ENCODE measurements at regions not wholly inside any gene's neighbourhood (a gene's known extent, or its start where the extent isn't known, plus 50 kb on each side); places are given as distances from the start of the nearest gene placed in this dataset.

DNA sequence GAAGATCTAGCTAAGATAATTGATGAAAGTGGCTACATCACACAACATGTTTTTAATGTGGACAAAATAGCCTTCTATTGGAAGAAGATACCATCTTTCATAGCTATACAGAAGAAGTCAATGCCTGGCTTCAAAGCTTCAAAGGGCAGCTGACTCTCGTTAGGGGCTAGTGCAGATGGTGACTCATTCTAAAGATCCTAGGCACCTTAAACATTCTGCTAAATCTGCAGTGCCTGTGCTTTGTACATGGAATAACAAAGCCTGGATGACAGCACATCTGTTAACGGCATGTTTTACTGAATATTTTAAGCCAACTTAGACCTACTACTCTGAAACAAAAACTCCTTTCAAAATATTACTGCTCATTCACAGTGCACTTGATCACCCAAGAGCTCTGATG is 65.6 kb upstream of the USP24 start:
- Histone ChIP-seq H3K27ac (no peak overlapping the region), H3K4me3 (no peak overlapping the region), H3K4me1 (peaks cover 0 to 32% (median 20%) of the 10 kb centered on the region in 6 donors), H3K36me3 (no peaks in the 10 kb centered on the region), H3K27me3 (replicated peaks in 1 of 7) (no peaks in the 10 kb centered on the region), H3K9me3 (no peaks in the 10 kb centered on the region)
- no peak for TF ChIP-seq POLR2A (IDR thresholded peaks at IDR 0.05)
- no peak for TF ChIP-seq POLR2AphosphoS5 (IDR thresholded peaks at IDR 0.05)
- TF ChIP-seq, protein P1, sequence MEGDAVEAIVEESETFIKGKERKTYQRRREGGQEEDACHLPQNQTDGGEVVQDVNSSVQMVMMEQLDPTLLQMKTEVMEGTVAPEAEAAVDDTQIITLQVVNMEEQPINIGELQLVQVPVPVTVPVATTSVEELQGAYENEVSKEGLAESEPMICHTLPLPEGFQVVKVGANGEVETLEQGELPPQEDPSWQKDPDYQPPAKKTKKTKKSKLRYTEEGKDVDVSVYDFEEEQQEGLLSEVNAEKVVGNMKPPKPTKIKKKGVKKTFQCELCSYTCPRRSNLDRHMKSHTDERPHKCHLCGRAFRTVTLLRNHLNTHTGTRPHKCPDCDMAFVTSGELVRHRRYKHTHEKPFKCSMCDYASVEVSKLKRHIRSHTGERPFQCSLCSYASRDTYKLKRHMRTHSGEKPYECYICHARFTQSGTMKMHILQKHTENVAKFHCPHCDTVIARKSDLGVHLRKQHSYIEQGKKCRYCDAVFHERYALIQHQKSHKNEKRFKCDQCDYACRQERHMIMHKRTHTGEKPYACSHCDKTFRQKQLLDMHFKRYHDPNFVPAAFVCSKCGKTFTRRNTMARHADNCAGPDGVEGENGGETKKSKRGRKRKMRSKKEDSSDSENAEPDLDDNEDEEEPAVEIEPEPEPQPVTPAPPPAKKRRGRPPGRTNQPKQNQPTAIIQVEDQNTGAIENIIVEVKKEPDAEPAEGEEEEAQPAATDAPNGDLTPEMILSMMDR (IDR thresholded peaks at IDR 0.05 in 8 of 11, conservative IDR thresholded peaks at IDR 0.05 in 3 of 11): no peak
- WGBS, 5 donors: 77 to 93% (median 80%) methylated on average over 2 of the region's 2 CpGs
- DNase-seq: no peak
- intact Hi-C loops (cut with DNase I; ENCODE audit: low total_unique reads): loop anchor here (10.0 kb wide), 1 partner anchor 1434 kb away; no protein-coding TSS in a partner anchor

DNA sequence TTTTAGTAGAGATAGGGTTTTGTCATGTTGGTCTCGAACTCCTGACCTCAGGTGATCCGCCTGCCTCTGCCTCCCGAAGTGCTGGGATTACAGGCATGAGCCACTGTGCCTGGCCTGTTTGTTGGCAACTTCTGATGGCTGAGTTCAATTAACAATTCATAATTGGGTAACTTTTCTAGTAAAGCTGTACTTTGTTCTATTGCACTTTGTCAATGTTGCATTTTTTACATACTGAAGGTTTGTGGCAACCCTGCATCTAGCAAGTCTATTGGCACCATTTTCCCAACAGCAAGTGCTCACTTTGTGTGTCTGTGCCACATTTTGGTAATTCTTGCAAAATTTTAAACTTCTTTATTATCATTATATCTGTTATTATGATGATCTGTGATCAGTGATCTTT is 64.5 kb upstream of the USP24 start:
- H3K36me3 ChIP-seq: no peaks in the 10 kb centered on the region
- intact Hi-C loops (cut with DNase I; ENCODE audit: low total_unique reads): loop anchor here (5.0 to 10.0 kb wide), 2 partner anchors 137 to 1435 kb away; no protein-coding TSS in a partner anchor
- DNase-seq: no peak

DNA sequence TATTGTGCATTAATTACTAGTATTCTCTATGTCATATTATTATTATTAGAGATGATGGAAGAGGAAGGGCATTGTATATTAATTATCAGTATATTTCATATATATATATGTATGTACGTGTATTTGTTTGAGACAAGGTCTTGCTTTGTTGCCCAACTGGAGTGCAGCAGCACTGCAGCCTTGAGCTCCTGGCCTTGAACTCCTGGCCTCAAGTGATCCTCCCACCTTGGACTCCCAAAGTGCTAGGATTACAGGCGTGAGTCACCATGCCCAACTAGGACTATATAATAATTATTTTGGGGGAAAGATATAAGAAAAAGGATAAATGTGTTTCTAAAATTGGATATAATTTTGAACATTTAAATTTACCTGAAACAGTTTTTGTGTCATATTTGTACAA is 63.2 kb upstream of the USP24 start:
- no peak overlapping the region for H3K4me3 ChIP-seq
- H3K9me3 ChIP-seq: no peaks in the 10 kb centered on the region
- H3K27me3 ChIP-seq (replicated peaks in 1 of 7): no peaks in the 10 kb centered on the region
- H3K36me3 ChIP-seq: no peaks in the 10 kb centered on the region
- intact Hi-C loops (cut with DNase I; ENCODE audit: low total_unique reads): loop anchor here (5.0 kb wide), 1 partner anchor 136 kb away; no protein-coding TSS in a partner anchor
- H3K27ac ChIP-seq: no peak overlapping the region
- no peak for DNase-seq
- WGBS, 5 donors: 44 to 50% (median 46%) methylated on average over 2 of the region's 2 CpGs
- H3K4me1 ChIP-seq: peaks cover 0 to 29% (median 21%) of the 10 kb centered on the region in 6 donors
- TF ChIP-seq, protein P1 (IDR thresholded peaks at IDR 0.05 in 8 of 11, conservative IDR thresholded peaks at IDR 0.05 in 3 of 11): no peak
- TF ChIP-seq POLR2AphosphoS5 (IDR thresholded peaks at IDR 0.05) (no peak), POLR2A (IDR thresholded peaks at IDR 0.05) (no peak)

More for the DNA sequence above, 64.5 kb upstream of the USP24 start:
- 91 to 98% (median 92%) methylated on average over 3 of the region's 3 CpGs for WGBS, 5 donors
- no peaks in the 10 kb centered on the region for H3K27me3 ChIP-seq (replicated peaks in 1 of 7)
- peaks cover 0 to 29% (median 21%) of the 10 kb centered on the region in 6 donors for H3K4me1 ChIP-seq
- TF ChIP-seq POLR2A (IDR thresholded peaks at IDR 0.05): no peak
- TF ChIP-seq POLR2AphosphoS5 (IDR thresholded peaks at IDR 0.05): no peak
- TF ChIP-seq, protein P1 (IDR thresholded peaks at IDR 0.05 in 8 of 11, conservative IDR thresholded peaks at IDR 0.05 in 3 of 11): no peak
- no peak overlapping the region for H3K4me3 ChIP-seq
- H3K27ac ChIP-seq: no peak overlapping the region
- H3K9me3 ChIP-seq: no peaks in the 10 kb centered on the region

DNA sequence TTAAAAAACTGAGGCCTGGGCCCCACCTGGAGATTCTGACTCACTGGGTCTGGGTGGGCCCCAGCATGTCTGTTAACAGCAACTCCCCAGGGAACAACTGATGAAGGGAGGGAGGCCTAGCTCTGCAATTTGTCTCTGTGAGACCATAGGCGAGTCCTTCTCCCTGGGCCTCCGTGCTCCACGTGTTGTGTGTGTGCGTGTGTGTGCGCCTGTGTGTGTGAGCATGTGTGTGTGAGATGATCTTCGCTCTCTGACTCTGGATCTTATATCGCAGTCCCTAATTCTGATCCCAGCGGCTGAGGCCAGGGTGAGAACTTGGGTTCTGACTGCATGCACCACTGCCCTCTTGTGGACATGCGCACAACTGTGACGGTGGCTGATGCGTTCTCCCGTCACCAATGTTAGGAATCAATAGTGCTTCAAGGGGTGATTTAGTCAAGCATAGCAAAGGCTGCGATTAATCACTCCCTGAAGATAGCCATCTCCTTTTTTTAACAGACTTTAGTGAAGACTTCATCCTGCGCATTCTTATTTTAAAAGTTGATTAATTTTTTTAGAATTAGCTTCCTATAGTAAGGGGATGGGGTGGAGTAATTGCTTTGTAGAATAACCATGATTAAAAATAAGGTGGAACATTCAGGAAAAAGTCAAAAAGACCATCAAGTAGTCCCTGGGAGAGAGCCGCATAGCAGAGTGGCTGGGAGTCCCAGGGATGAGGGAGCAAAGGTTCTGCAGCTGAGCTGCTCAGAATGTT is 62.4 kb upstream of the USP24 start:
- 24 to 31% (median 27%) methylated on average over 9 to 15 of the region's 15 CpGs for WGBS, 5 donors
- H3K27me3 ChIP-seq (replicated peaks in 1 of 7): no peaks in the 10 kb centered on the region
- H3K27ac ChIP-seq: peak overlapping the region in 4 of 8 donors; percentile 3 to 58 (median 30)
- H3K4me3 ChIP-seq: peak overlapping the region in 1 of 8 donors; percentile 25
- peaks cover 0 to 29% (median 21%) of the 10 kb centered on the region in 6 donors for H3K4me1 ChIP-seq
- H3K9me3 ChIP-seq: no peaks in the 10 kb centered on the region
- H3K36me3 ChIP-seq: no peaks in the 10 kb centered on the region
- peak; percentile 91 for DNase-seq
- intact Hi-C loops (cut with DNase I; ENCODE audit: low total_unique reads): loop anchor here (5.0 kb wide), 1 partner anchor 135 kb away; no protein-coding TSS in a partner anchor
- TF ChIP-seq POLR2A (IDR thresholded peaks at IDR 0.05): no peak
- TF ChIP-seq POLR2AphosphoS5 (IDR thresholded peaks at IDR 0.05): peak in 1 of 3 donors; percentile 76
- TF ChIP-seq, protein P1 (IDR thresholded peaks at IDR 0.05 in 8 of 11, conservative IDR thresholded peaks at IDR 0.05 in 3 of 11): peak; percentile 72 to 92 (median 83)
